Hematopoietic multipotent progenitor cell (in vitro differentiated cells): ENCODE measurements at regions not wholly inside any gene's neighbourhood (a gene's known extent, or its start where the extent isn't known, plus 50 kb on each side); places are given as distances from the start of the nearest gene placed in this dataset.

ENCODE experiments used
- DNase-seq, 3 donors: peaks; one replicate each; pipeline ENCODE4 v3.0.0-alpha.2; 2011 to 2015; ENCODE audit warnings: low read depth in 2 of 3, low spot score in 2 of 3

GRCh38 chrX:39640866-39641265 is 456.9 kb downstream of the BCOR start:
- DNase-seq: no peak

- no peak for DNase-seq
Measured at GRCh38 chrX:39642071-39642470, 455.7 kb downstream of the BCOR start.

DNA sequence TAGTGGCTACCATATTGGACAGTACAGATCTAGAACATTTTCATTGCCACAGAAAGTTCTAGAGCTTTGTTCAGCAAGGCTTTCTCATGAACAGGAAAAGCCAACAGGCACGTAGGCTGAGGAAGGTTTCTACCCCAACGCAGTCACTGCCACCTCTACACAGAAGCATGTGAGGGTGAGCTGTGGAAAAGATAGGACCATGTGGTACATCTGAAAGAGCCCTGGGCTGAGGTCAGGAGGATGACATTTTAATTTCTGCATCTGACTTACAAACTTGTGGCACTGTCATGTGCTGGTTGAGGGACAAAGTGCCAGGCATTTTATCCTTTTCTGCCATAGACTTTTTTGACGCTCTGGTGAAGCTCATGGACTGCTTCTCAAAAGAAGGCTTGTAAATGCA is 454.2 kb downstream of the BCOR start:
- DNase-seq: no peak

DNA sequence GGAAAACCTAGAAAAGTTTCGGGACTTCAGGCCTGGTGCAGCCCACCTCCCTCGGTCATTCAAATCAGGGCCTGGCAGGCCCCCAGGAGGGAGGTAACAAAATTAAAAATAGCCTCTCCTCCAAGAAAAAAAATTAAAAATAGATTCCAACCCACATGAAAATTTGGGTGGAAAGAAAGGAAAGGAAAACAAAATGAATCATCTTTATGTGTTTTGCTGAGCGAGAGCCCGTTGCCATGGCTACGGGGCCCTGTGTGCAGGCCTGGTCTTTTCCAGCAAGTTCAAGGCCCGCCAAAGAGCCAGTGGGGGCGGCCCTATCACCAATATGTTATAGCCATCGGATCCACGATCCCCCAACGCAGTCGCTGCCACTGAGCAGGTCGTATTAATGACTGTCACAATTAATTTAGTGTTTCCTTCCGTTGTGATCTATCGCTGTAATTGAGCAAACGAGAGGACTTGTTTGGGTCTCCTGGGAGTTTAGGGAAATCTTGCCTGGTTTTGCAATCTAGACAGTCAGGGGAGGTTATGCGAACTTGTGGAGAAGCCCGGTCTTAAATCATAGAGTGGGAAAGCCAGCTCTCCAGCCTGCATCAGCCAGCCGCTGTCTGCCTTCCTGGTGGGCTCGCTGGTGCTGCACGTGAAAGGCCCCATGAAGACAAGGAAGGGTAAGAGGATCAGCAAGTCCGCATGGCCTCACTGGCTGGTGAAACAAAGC is 452.4 kb downstream of the BCOR start:
- peak in 2 of 3 donors; percentile 56 to 61 for DNase-seq

- no peak for DNase-seq
Measured at GRCh38 chrX:39648548-39649254, 449.1 kb downstream of the BCOR start.

DNA sequence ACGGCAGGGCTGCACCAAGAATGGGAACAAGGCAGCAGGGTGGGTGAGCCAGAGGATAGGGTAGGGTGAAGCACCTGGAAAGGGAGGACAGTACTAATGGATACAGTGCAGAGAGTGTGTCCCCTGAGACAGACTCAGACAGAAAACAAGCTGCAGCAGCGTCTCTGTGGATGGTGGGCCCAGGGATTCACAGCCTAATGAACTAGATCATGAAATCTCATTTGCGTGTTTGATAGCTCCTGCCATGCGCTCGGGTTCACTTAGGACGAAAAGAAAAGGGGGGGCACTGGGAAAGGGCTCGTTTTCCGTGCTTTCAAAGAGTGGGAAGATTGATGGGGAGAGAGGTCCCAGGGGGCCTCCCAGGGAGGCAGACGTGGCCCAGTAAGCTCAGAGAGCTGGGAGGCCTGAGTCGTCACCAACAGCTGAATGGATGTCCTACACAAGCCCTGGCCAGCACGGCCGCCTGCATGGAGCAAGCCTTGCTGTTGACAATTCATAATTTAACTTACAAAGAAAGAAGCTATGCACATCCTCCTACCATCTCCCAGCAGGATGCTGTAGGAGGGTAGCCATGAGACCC is 446.9 kb downstream of the BCOR start:
- DNase-seq: no peak

DNA sequence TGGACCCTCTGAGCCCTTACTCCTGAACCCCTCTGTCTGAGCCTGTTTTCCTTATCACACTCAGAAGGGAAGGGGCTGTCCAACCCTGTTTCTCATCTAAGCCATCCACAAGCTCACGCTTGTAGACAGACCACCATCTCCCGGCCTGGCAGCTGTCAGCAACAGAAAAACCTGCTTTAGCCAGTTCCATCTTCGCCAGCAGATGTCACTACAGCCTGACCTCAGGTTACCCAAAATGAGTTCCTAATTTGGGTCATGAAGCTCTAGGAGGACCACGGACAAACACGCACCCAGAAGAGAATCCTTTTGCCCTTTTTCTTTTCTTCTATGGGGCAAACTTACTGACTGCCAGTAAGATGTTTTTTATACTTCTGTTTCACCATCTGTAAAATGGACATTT is 445.4 kb downstream of the BCOR start:
- peak in 2 of 3 donors; percentile 37 to 54 for DNase-seq

- DNase-seq: no peak
Measured at GRCh38 chrX:39653691-39654090, 444.1 kb downstream of the BCOR start.

GRCh38 chrX:39654183-39654925 is 443.4 kb downstream of the BCOR start:
- no peak for DNase-seq

DNA sequence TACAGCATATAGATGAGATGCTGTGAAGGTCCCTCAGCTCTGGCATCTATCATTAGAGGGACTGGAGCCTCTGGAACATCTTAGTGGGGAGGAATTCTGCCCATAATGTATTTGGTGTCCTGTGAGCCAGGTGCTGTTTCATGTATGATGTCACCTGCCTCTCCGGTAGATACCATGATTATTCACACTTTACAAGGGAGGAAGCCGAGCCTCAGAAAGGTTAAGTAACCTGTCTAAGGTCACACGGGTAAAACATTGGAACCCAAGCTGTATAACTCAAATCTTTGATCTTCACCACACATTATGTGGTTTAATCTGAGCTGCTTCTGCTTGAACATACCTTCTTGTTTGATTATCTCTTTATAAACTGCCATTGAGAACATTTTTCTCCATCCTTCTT is 442.8 kb downstream of the BCOR start:
- DNase-seq: no peak

- no peak for DNase-seq
Measured at GRCh38 chrX:39661116-39661907, 436.4 kb downstream of the BCOR start.

DNA sequence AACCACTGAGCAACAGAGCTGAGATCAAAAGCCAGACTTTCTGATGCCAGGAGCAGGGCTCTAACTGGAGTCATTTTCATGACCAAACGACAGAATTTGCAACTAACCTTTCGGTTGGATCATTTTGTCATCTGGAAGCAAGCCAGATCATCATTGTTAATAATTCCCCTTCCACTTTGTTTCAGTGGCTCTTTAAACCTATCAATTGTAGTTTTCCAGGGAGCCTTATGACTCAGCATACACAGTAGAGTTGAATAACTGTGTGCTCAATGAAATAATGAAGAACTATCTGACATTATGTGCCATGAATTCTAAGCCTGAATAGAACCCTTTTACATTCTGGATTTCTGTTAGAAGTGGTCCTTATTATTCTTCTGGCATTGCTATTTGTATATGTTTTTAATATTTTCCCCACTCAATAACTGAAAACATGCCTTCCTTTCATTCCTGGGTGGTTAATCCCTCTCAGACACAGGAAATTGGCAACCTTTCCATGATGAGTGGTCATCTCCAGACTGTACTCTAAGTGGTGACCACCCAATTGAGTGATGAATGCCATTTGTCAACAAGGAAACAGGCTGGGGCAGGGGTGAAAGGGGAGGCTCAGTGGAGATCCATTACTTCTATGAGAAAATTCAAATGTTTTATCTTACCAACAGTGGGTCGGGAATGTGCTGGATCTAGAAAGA is 431.8 kb downstream of the BCOR start:
- no peak for DNase-seq

DNA sequence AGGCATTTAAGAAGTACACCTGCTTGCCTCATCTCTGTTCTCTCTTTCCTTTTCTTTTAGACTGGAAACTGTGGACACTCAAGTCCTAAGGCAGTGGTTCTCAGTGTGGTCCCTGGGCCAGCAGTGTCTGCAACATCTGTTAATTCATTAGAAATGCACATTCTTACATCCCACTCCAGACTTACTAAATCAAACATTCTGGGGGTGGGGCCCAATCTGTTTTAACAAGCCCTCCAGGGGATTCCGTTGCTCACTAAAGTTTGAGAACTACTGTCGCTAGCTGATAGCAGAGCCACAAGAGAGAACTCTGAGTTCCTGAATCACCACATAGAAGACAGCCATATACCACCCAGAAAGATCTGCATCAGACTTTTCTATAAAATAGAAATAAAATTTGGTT is 430.6 kb downstream of the BCOR start:
- peak in 1 of 3 donors; percentile 7 for DNase-seq

DNA sequence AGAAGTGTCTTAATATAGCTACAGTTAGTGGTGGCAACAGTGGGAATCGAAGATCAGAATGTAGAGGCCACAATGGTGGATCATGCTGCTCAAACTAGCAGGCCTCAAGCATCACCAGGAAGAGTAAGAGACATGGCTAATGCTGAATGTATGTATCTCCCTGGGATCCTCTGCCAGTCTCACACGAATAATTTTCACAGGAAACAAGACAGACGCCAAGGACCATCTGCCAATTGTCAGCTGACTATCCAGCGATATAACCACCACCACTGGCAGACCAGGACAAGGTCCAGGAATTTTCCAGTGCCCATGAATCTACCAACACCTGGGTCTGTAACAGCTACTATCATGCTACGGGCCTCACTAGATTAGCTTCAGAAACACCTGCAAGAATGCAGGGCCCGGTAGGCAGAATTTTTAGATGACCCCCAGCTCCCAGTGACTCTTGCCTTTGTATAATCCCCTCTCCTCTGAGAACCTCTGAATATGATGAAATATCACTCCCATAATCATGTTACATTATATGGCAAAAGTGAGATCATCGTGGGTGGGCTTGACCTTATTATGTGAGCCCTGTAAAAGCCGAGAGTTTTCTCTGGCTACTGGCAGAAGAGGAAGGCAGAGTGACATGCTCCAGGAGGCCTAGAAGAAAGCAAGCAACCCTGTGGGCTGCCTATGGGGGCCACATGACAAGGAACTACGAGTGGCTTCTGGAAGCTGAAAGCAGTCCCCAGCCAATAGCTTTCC is 429.8 kb downstream of the BCOR start:
- no peak for DNase-seq

- DNase-seq: no peak
Measured at GRCh38 chrX:39669668-39670067, 428.1 kb downstream of the BCOR start.

GRCh38 chrX:39670281-39670680 is 427.5 kb downstream of the BCOR start:
- DNase-seq: no peak

GRCh38 chrX:39672405-39672804 is 425.4 kb downstream of the BCOR start:
- no peak for DNase-seq

DNA sequence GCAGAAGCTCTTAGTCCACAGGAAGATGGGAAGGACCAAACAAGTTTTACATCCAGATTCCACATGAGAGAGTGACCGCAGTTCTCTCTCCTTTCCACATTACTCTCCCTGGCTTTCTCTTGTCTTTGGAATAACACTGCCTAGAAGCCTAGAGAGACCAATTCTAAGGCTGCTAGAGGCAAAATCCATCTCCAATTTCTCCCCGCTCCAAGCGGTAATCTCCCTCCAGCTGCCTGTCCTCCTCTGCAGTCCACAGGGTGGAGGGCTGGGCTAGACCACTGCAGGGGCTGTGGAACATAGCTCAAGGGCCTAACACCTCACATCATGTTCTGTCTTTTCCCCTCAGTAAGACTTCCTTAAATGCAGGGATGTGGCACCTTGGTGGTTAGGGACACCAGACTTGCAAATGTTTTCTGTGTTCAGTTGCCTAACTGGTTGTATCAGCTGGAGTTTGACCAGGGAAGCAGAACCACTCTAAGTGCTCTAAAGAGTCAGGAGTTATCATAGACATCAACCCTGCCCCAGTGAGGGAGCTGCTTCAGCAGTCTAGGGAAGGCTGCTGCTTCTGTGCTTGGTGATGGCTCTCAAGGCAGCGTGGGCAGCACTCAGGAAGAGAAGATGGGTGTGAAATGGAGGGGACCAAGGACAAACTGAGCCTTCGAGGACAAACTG is 423.1 kb downstream of the BCOR start:
- DNase-seq: no peak

- no peak for DNase-seq
Measured at GRCh38 chrX:39675162-39675553, 422.6 kb downstream of the BCOR start.
